K562 (cell line): ENCODE measurements at regions not wholly inside any gene's neighbourhood (a gene's known extent, or its start where the extent isn't known, plus 50 kb on each side); places are given as distances from the start of the nearest gene placed in this dataset.
"Not testable (repeated sequence)": the region's sequence is repeated elsewhere in the genome, so short reads cannot be mapped to it uniquely, and the experiment has no call there.

Experiments
- ATAC-seq: fragments of 200-7000 bp; cut with Tn5 transposase; 3 replicates; pipeline ENCODE4 v1.9.1; 2020; ENCODE audit warnings: moderate library complexity
- BruUV-seq: library from RNA; stranded (reverse); fragments of 400-500 nt; replicated peaks from 2 replicates; lab custom pipeline; 2021; lab: Mats Ljungman, UMichigan
- CTCF ChIA-PET: fragments of 300-600 bp; formaldehyde crosslinking; extraction: SDS; loops from one replicate; lab custom pipeline; 2021; ENCODE audit warnings: low intra/inter-chr PET ratio; lab: Yijun Ruan, JAX
- POLR2A ChIA-PET: fragments of 300-600, 350-650 bp; sonication (Branson Sonifier 250); formaldehyde crosslinking; extraction: SDS; loops from one replicate; lab custom pipeline; 2021; ENCODE audit warnings: antibody characterized with exemption, inconsistent platforms; lab: Yijun Ruan, JAX
- DNase-seq, 4 experiments: peaks; one replicate each; pipeline versions ENCODE4 v3.0.0 to v3.0.0-alpha.2; 2011 to 2018; ENCODE audit warnings: low spot score in 3 of 4, mixed read lengths in 3 of 4; ENCODE audit errors: extremely low read depth in 1 of 4
- FAIRE-seq: peaks from 2 replicates; lab custom pipeline; 2011; peaks lifted over from hg19 to GRCh38; lab: Jason Lieb, UNC
- H2AFZ ChIP-seq: 2 replicates; pipeline ENCODE4 v1.6.0; 2011; ENCODE audit warnings: low read depth, low read length, control low read depth, inconsistent platforms
- H3K27ac ChIP-seq: fragments of 200-600 bp; 3 replicates; pipeline ENCODE4 v1.8.0; 2011; ENCODE audit warnings: low read depth, mild to moderate bottlenecking, control low read depth, inconsistent platforms, low read length, moderate library complexity, mixed read lengths; ENCODE audit errors: extremely low read depth
- H3K27me3 ChIP-seq, 2 experiments: fragments of 300-600 bp in 1 of 2; 2 replicates in 1 of 2; 3 replicates in 1 of 2; pipeline versions ENCODE4 v1.6.0 to v1.8.0; 2011; ENCODE audit warnings: inconsistent platforms in 2 of 2, low read length in 2 of 2, mild to moderate bottlenecking in 1 of 2, mixed read lengths in 1 of 2, moderate library complexity in 1 of 2; ENCODE audit not compliant: control insufficient read depth in 2 of 2, insufficient read depth in 2 of 2
- H3K36me3 ChIP-seq: fragments of 300-600 bp; 3 replicates; pipeline ENCODE4 v1.8.0; 2011; ENCODE audit warnings: mild to moderate bottlenecking, low read length, inconsistent platforms; ENCODE audit not compliant: control insufficient read depth, insufficient read depth
- H3K4me1 ChIP-seq, 2 experiments: fragments of 200-600 bp in 1 of 2; replicated peaks in 1 of 2; 2 replicates in 1 of 2; 3 replicates in 1 of 2; pipeline versions ENCODE4 v1.5.1 to v1.8.0; 2011; ENCODE audit warnings: inconsistent platforms in 2 of 2, low read length in 2 of 2, mild to moderate bottlenecking in 1 of 2, mixed read lengths in 1 of 2, moderate library complexity in 1 of 2; ENCODE audit not compliant: control insufficient read depth in 2 of 2, insufficient read depth in 2 of 2
- H3K4me2 ChIP-seq: 2 replicates; pipeline ENCODE4 v1.6.1; 2011; ENCODE audit warnings: low read length, control low read depth, inconsistent platforms, mixed read lengths; ENCODE audit not compliant: insufficient read depth
- H3K4me3 ChIP-seq: fragments of 200-600 bp; sonication (generic), shearing (Covaris generic); 2 replicates; pipeline ENCODE4 v1.5.1; 2016; ENCODE audit warnings: control low read depth, inconsistent platforms
- H3K79me2 ChIP-seq: fragments of 200-600 bp; 3 replicates; pipeline ENCODE4 v1.8.0; 2011; ENCODE audit warnings: low read length, inconsistent platforms; ENCODE audit not compliant: control insufficient read depth, insufficient read depth
- H3K9ac ChIP-seq, 2 experiments: 2 replicates each; pipeline versions ENCODE4 v1.6.0 to v1.6.1; 2011; ENCODE audit warnings: low read depth in 2 of 2, low read length in 2 of 2, control low read depth in 1 of 2, inconsistent platforms in 1 of 2, mild to moderate bottlenecking in 1 of 2, mixed read lengths in 1 of 2; ENCODE audit not compliant: insufficient read depth in 1 of 2
- H3K9me1 ChIP-seq: one replicate; pipeline ENCODE4 v1.6.0; 2011; ENCODE audit warnings: inconsistent platforms, mild to moderate bottlenecking, low read length, moderate library complexity; ENCODE audit not compliant: control insufficient read depth, insufficient read depth
- H3K9me3 ChIP-seq: replicated peaks from 2 replicates; pipeline ENCODE4 v1.5.1; 2011; ENCODE audit warnings: low read depth, low read length, inconsistent platforms; ENCODE audit not compliant: control insufficient read depth, insufficient read depth
- H4K20me1 ChIP-seq: replicated peaks from 2 replicates; pipeline ENCODE4 v1.6.1; 2011; ENCODE audit warnings: low read length, inconsistent platforms, mixed read lengths; ENCODE audit not compliant: control insufficient read depth, insufficient read depth
- BACH1 ChIP-seq: fragments of 200-800 bp; sonication (Bioruptor generic); IDR thresholded peaks from 2 replicates; pipeline ENCODE4 v1.6.1; 2016; ENCODE audit warnings: missing genetic modification characterization, missing compliant biosample characterization
- CBFA2T3 ChIP-seq: fragments of 450-650 bp; IDR thresholded peaks from 2 replicates; pipeline ENCODE4 v1.6.1; 2017
- CC2D1A ChIP-seq: fragments of 450-650 bp; IDR thresholded peaks from 2 replicates; pipeline ENCODE4 v1.6.1; 2017; ENCODE audit warnings: mild to moderate bottlenecking
- ETV1 ChIP-seq: fragments of 450-650 bp; conservative IDR thresholded peaks from 2 replicates; pipeline ENCODE4 v1.6.1; 2016; ENCODE audit warnings: missing genetic modification characterization, control low read depth, low read depth, missing compliant biosample characterization
- HMGXB4 ChIP-seq: sonication (generic); formaldehyde crosslinking; IDR thresholded peaks from 2 replicates; pipeline ENCODE4 v1.8.1; 2023; ENCODE audit warnings: mild to moderate bottlenecking, missing genetic modification reagents
- KLF10 ChIP-seq: fragments of 250-450 bp; sonication (Bioruptor Pico); IDR thresholded peaks from 2 replicates; pipeline ENCODE4 v1.6.1; 2021; ENCODE audit warnings: matching md5 sums
- NCOA6 ChIP-seq: fragments of 450-650 bp; IDR thresholded peaks from 2 replicates; pipeline ENCODE4 v1.6.1; 2017; ENCODE audit warnings: mild to moderate bottlenecking
- PHB ChIP-seq: fragments of 250-450 bp; sonication (Bioruptor Pico); IDR thresholded peaks from 2 replicates; pipeline ENCODE4 v1.5.0; 2021
- PREB ChIP-seq: sonication (generic); formaldehyde crosslinking; IDR thresholded peaks from 2 replicates; pipeline ENCODE4 v1.8.1; 2023; ENCODE audit warnings: mild to moderate bottlenecking, missing genetic modification reagents
- PURB ChIP-seq: sonication (generic); formaldehyde crosslinking; IDR thresholded peaks from 2 replicates; pipeline ENCODE4 v1.9.0; 2021; ENCODE audit warnings: low read depth, mild to moderate bottlenecking, missing genetic modification reagents
- ZNF239 ChIP-seq: fragments of 250-450 bp; sonication (Bioruptor Pico); IDR thresholded peaks from 2 replicates; pipeline ENCODE4 v1.4.0; 2020; ENCODE audit warnings: mild to moderate bottlenecking
- ZNF398 ChIP-seq: fragments of 250-450 bp; sonication (Bioruptor Pico); IDR thresholded peaks from 2 replicates; pipeline ENCODE4 v1.8.0; 2021; ENCODE audit warnings: moderate library complexity, mild to moderate bottlenecking, inconsistent platforms
- ZNF695 ChIP-seq: fragments of 450-650 bp; formaldehyde crosslinking; IDR thresholded peaks from 2 replicates; pipeline ENCODE4 v1.4.0; 2020; ENCODE audit warnings: mild to moderate bottlenecking, moderate library complexity
- ZNF75A ChIP-seq: fragments of 450-650 bp; formaldehyde crosslinking; IDR thresholded peaks from 2 replicates; pipeline ENCODE4 v1.4.0; 2020; ENCODE audit warnings: mild to moderate bottlenecking
- WGBS: fragments of 100-300 bp; shearing (Covaris generic); methylation state at CpG from one replicate; pipeline ENCODE4 v1.1.6; 2016; ENCODE audit warnings: low coverage, mixed read lengths; ENCODE audit not compliant: insufficient coverage; ENCODE audit errors: missing lambda C conversion rate; 5-methylcytosine and 5-hydroxymethylcytosine counted together
- in situ Hi-C: fragments of 300-500 bp; cut with MboI; formaldehyde crosslinking; loops from 4 replicates; pipeline ENCODE4 v1.15.0; 2018; ENCODE audit warnings: inconsistent platforms, mixed read lengths
- intact Hi-C: fragments of 100-400 bp; cut with micrococcal nuclease; formaldehyde crosslinking; loops from 2 replicates; pipeline ENCODE4 v1.14.2; 2022

- no peak for TF ChIP-seq ZNF398 (CRISPR knock-in tag)
- TF ChIP-seq CBFA2T3: no peak
- no peak for TF ChIP-seq KLF10 (CRISPR knock-in tag)
- no peak for TF ChIP-seq PURB
- no peak for TF ChIP-seq ZNF239 (CRISPR knock-in tag)
- no peak for TF ChIP-seq PHB (CRISPR knock-in tag)
- no peak for TF ChIP-seq ZNF75A (CRISPR knock-in tag)
- no peak for TF ChIP-seq ZNF695
- TF ChIP-seq ETV1 (tag): no peak
- no peak for TF ChIP-seq CC2D1A
- TF ChIP-seq PREB (CRISPR knock-in tag): no peak
- TF ChIP-seq BACH1: no peak
- TF ChIP-seq HMGXB4 (CRISPR knock-in tag): no peak
- TF ChIP-seq NCOA6: no peak
These were observed 614.3 kb upstream of the MDGA2 start (continued) for GRCh38 chr14:48289701-48290100.

- H3K4me1 ChIP-seq, H4K20me1 ChIP-seq, POLR2A ChIA-PET, H3K9me1 ChIP-seq, H3K79me2 ChIP-seq, CTCF ChIA-PET, BruUV-seq, intact Hi-C loops, FAIRE-seq, H3K4me2 ChIP-seq, H3K4me3 ChIP-seq, H3K9me3 ChIP-seq, H3K27me3 ChIP-seq, H3K36me3 ChIP-seq, in situ Hi-C loops, DNase-seq, ATAC-seq, H3K9ac ChIP-seq, H2AFZ ChIP-seq, H3K27ac ChIP-seq: not testable (repeated sequence)
- 5% methylated on average over 3 of the region's 11 CpGs for WGBS
These were observed 609.8 kb upstream of the MDGA2 start for GRCh38 chr14:48285217-48285616.
